Liver (tissue), 8 donors: ENCODE measurements at regions not wholly inside any gene's neighbourhood (a gene's known extent, or its start where the extent isn't known, plus 50 kb on each side); places are given as distances from the start of the nearest gene placed in this dataset.

Source experiments
- DNase-seq: peaks from one replicate; pipeline ENCODE4 v3.0.0-alpha.2; 2017; ENCODE audit warnings: low spot score
- H3K27ac ChIP-seq, 2 donors: one replicate each; pipeline ENCODE4 v1.7.0; 2013; ENCODE audit warnings: inconsistent platforms in 2 of 2, low read length in 2 of 2, control low read depth in 1 of 2, low read depth in 1 of 2, mild to moderate bottlenecking in 1 of 2
- H3K27me3 ChIP-seq, 4 donors: one replicate each; pipeline versions ENCODE4 v1.6.1 to v1.7.0; 2013; ENCODE audit warnings: low read length in 3 of 4, inconsistent platforms in 1 of 4, mild to moderate bottlenecking in 1 of 4, moderate library complexity in 1 of 4; ENCODE audit not compliant: control insufficient read depth in 4 of 4, insufficient read depth in 4 of 4
- H3K36me3 ChIP-seq, 4 donors: one replicate each; pipeline versions ENCODE4 v1.6.1 to v1.7.0; 2013; ENCODE audit warnings: low read length in 3 of 4, mild to moderate bottlenecking in 3 of 4, low read depth in 1 of 4, moderate library complexity in 1 of 4; ENCODE audit not compliant: control insufficient read depth in 4 of 4, insufficient read depth in 3 of 4
- H3K4me1 ChIP-seq, 4 donors: one replicate each; pipeline versions ENCODE4 v1.6.1 to v1.7.0; 2013; ENCODE audit warnings: low read length in 3 of 4, mild to moderate bottlenecking in 3 of 4, moderate library complexity in 1 of 4; ENCODE audit not compliant: control insufficient read depth in 4 of 4, insufficient read depth in 4 of 4
- H3K4me3 ChIP-seq, 3 donors: one replicate each; pipeline versions ENCODE4 v1.6.1 to v1.7.0; 2013; ENCODE audit warnings: low read length in 3 of 3, control low read depth in 1 of 3, low read depth in 1 of 3, mild to moderate bottlenecking in 1 of 3
- H3K9ac ChIP-seq, 2 donors: one replicate each; pipeline ENCODE4 v1.7.0; 2013; ENCODE audit warnings: low read length in 2 of 2, mild to moderate bottlenecking in 2 of 2, moderate library complexity in 2 of 2, control low read depth in 1 of 2, low read depth in 1 of 2
- H3K9me3 ChIP-seq, 4 donors: one replicate each; pipeline versions ENCODE4 v1.6.1 to v1.7.0; 2013; ENCODE audit warnings: low read length in 3 of 4; ENCODE audit not compliant: control insufficient read depth in 4 of 4
- ATF3 ChIP-seq: IDR thresholded peaks from 2 replicates; pipeline ENCODE4 v1.6.1; 2016; ENCODE audit warnings: antibody characterized with exemption
- CTCF ChIP-seq: fragments of 150-350 bp; IDR thresholded peaks from 2 replicates; pipeline ENCODE4 v1.5.1; 2017; ENCODE audit warnings: improper control_type of control experiment, low read depth, low read length; ENCODE audit not compliant: missing input control
- EGR1 ChIP-seq, 2 donors: IDR thresholded peaks; 2 replicates each; pipeline ENCODE4 v1.6.1; 2016 to 2018; ENCODE audit warnings: antibody characterized with exemption in 2 of 2, low read depth in 2 of 2
- FOXA1 ChIP-seq: IDR thresholded peaks from 2 replicates; pipeline ENCODE4 v1.6.1; 2016; ENCODE audit warnings: antibody characterized with exemption
- FOXA2 ChIP-seq: IDR thresholded peaks from 2 replicates; pipeline ENCODE4 v1.6.1; 2016; ENCODE audit warnings: antibody characterized with exemption
- GABPA ChIP-seq, 2 donors: IDR thresholded peaks in 1 of 2; conservative IDR thresholded peaks in 1 of 2; 2 replicates each; pipeline ENCODE4 v1.6.1; 2016; ENCODE audit warnings: antibody characterized with exemption in 2 of 2, mild to moderate bottlenecking in 1 of 2, moderate library complexity in 1 of 2
- HNF4A ChIP-seq, 2 donors: conservative IDR thresholded peaks; 2 replicates each; pipeline ENCODE4 v1.6.1; 2016; ENCODE audit warnings: antibody characterized with exemption in 2 of 2, mild to moderate bottlenecking in 2 of 2
- HNF4G ChIP-seq: IDR thresholded peaks from 2 replicates; pipeline ENCODE4 v1.6.1; 2016; ENCODE audit warnings: antibody characterized with exemption
- JUND ChIP-seq, 2 donors: IDR thresholded peaks; 2 replicates each; pipeline ENCODE4 v1.6.1; 2016; ENCODE audit warnings: antibody characterized with exemption in 2 of 2
- MAX ChIP-seq: IDR thresholded peaks from 2 replicates; pipeline ENCODE4 v1.6.1; 2016; ENCODE audit warnings: antibody characterized with exemption
- NR2F2 ChIP-seq: IDR thresholded peaks from 2 replicates; pipeline ENCODE4 v1.6.1; 2016; ENCODE audit warnings: antibody characterized with exemption
- RAD21 ChIP-seq, 2 donors: IDR thresholded peaks; 2 replicates each; pipeline ENCODE4 v1.6.1; 2016; ENCODE audit warnings: antibody characterized with exemption in 2 of 2, mild to moderate bottlenecking in 2 of 2
- REST ChIP-seq: IDR thresholded peaks from 2 replicates; pipeline ENCODE4 v1.6.1; 2016; ENCODE audit warnings: antibody characterized with exemption, mild to moderate bottlenecking
- RXRA ChIP-seq, 2 donors: IDR thresholded peaks; 2 replicates each; pipeline ENCODE4 v1.6.1; 2017 to 2018; ENCODE audit warnings: antibody characterized with exemption in 2 of 2, mild to moderate bottlenecking in 1 of 2
- SP1 ChIP-seq: IDR thresholded peaks from 2 replicates; pipeline ENCODE4 v1.6.1; 2018; ENCODE audit warnings: antibody characterized with exemption, mild to moderate bottlenecking
- TAF1 ChIP-seq: conservative IDR thresholded peaks from 2 replicates; pipeline ENCODE4 v1.6.1; 2016; ENCODE audit warnings: antibody characterized with exemption, mild to moderate bottlenecking
- YY1 ChIP-seq: IDR thresholded peaks from 2 replicates; pipeline ENCODE4 v1.6.1; 2016; ENCODE audit warnings: antibody characterized with exemption, mild to moderate bottlenecking
- ZBTB33 ChIP-seq: IDR thresholded peaks from 2 replicates; pipeline ENCODE4 v1.6.1; 2016; ENCODE audit warnings: antibody characterized with exemption
- WGBS: extraction: QIAGEN DNeasy Blood & Tissue Kit; methylation state at CpG from one replicate; pipeline ENCODE4 v1.1.7; 2013; 5-methylcytosine and 5-hydroxymethylcytosine counted together
- donor health status: healthy.
- donor health status: healthy.
- donor health status: healthy.
- donor health status: healthy.
- donor health status: healthy.

GRCh38 chr5:43837996-43838395, 235.0 kb downstream of the NNT start:
- no peak for TF ChIP-seq EGR1 (IDR thresholded peaks at IDR 0.05; ENCODE audit: low read depth in 2 of 2)
- TF ChIP-seq HNF4A (conservative IDR thresholded peaks at IDR 0.05) = no peak
- no peak for TF ChIP-seq RXRA (IDR thresholded peaks at IDR 0.05)
- no peak for TF ChIP-seq MAX
- TF ChIP-seq SP1 = no peak
- no peak for TF ChIP-seq TAF1
- no peak for TF ChIP-seq FOXA1
- TF ChIP-seq NR2F2 = no peak
- no peak for TF ChIP-seq CTCF
- TF ChIP-seq REST = no peak
- TF ChIP-seq HNF4G = no peak
- no peak for TF ChIP-seq YY1
- TF ChIP-seq RAD21 (IDR thresholded peaks at IDR 0.05) = no peak
- no peak for TF ChIP-seq FOXA2
- TF ChIP-seq ATF3 = no peak
- Histone ChIP-seq H3K9me3 (no peaks in the 10 kb centered on the region), H3K27ac (no peak overlapping the region), H3K4me3 (no peak overlapping the region), H3K4me1 (no peaks in the 10 kb centered on the region), H3K9ac (no peak overlapping the region), H3K36me3 (no peaks in the 10 kb centered on the region), H3K27me3 (no peaks in the 10 kb centered on the region)
- DNase-seq = no peak
- 86% methylated on average over 1 of the region's 1 CpG for WGBS

GRCh38 chr5:43837091-43837490, 234.1 kb downstream of the NNT start:
- Histone ChIP-seq H3K36me3 (no peaks in the 10 kb centered on the region), H3K9me3 (no peaks in the 10 kb centered on the region), H3K4me3 (no peak overlapping the region), H3K9ac (no peak overlapping the region), H3K27me3 (no peaks in the 10 kb centered on the region), H3K4me1 (no peaks in the 10 kb centered on the region), H3K27ac (no peak overlapping the region)
- DNase-seq = no peak
- no peak for TF ChIP-seq HNF4G
- no peak for TF ChIP-seq JUND (IDR thresholded peaks at IDR 0.05)
- TF ChIP-seq SP1 = no peak
- TF ChIP-seq EGR1 (IDR thresholded peaks at IDR 0.05; ENCODE audit: low read depth in 2 of 2) = no peak
- no peak for TF ChIP-seq ZBTB33
- TF ChIP-seq RXRA (IDR thresholded peaks at IDR 0.05) = no peak
- TF ChIP-seq GABPA (IDR thresholded peaks at IDR 0.05 in 1 of 2, conservative IDR thresholded peaks at IDR 0.05 in 1 of 2) = no peak
- TF ChIP-seq CTCF = no peak
- no peak for TF ChIP-seq ATF3
- no peak for TF ChIP-seq FOXA1
- TF ChIP-seq TAF1 = no peak
- no peak for TF ChIP-seq HNF4A (conservative IDR thresholded peaks at IDR 0.05)
- TF ChIP-seq YY1 = no peak
- TF ChIP-seq NR2F2 = no peak
- TF ChIP-seq RAD21 (IDR thresholded peaks at IDR 0.05) = no peak
- TF ChIP-seq MAX = no peak
- 86% methylated on average over 2 of the region's 2 CpGs for WGBS
